HG02642 (cell line): ENCODE measurements at regions not wholly inside any gene's neighbourhood (a gene's known extent, or its start where the extent isn't known, plus 50 kb on each side); places are given as distances from the start of the nearest gene placed in this dataset.

Experiments
- ATAC-seq: cut with Tn5 transposase; IDR thresholded peaks from one replicate; pipeline ENCODE4 v1.9.1; 2021; ENCODE audit warnings: mild to moderate bottlenecking; ENCODE audit not compliant: unreplicated experiment, poor library complexity

- ATAC-seq: peak; percentile 98
These were observed 157.6 kb downstream of the HERPUD2 start for GRCh38 chr7:35537067-35538023.

GRCh38 chr7:35536396-35536826 lies 158.5 kb downstream of the HERPUD2 start:
- ATAC-seq: no peak

GRCh38 chr7:35533902-35534301 lies 161.0 kb downstream of the HERPUD2 start:
- no peak for ATAC-seq

- no peak for ATAC-seq
These were observed 164.5 kb downstream of the HERPUD2 start for GRCh38 chr7:35530124-35531109.

GRCh38 chr7:35529713-35530112 lies 165.2 kb downstream of the HERPUD2 start:
- ATAC-seq: no peak

GRCh38 chr7:35528381-35528977 lies 166.5 kb downstream of the HERPUD2 start:
- ATAC-seq: no peak

GRCh38 chr7:35526645-35527044 lies 168.3 kb downstream of the HERPUD2 start:
- ATAC-seq: no peak

GRCh38 chr7:35524112-35524804 lies 170.7 kb downstream of the HERPUD2 start:
- ATAC-seq: no peak

GRCh38 chr7:35523292-35523691 lies 171.6 kb downstream of the HERPUD2 start:
- ATAC-seq: no peak

- no peak for ATAC-seq
These were observed 172.2 kb downstream of the HERPUD2 start for GRCh38 chr7:35522697-35523096.

- ATAC-seq: no peak
These were observed 173.0 kb downstream of the HERPUD2 start for GRCh38 chr7:35521941-35522340.

GRCh38 chr7:35520810-35521625 lies 173.9 kb downstream of the HERPUD2 start:
- no peak for ATAC-seq

- peak; percentile 80 for ATAC-seq
These were observed 174.7 kb downstream of the HERPUD2 start for GRCh38 chr7:35519971-35520809.

- no peak for ATAC-seq
These were observed 176.2 kb downstream of the HERPUD2 start for GRCh38 chr7:35518767-35519166.

GRCh38 chr7:35516498-35516897 lies 178.4 kb downstream of the HERPUD2 start:
- ATAC-seq: no peak

GRCh38 chr7:35513828-35514227 lies 181.1 kb downstream of the HERPUD2 start:
- no peak for ATAC-seq

GRCh38 chr7:35513195-35513594 lies 181.7 kb downstream of the HERPUD2 start:
- no peak for ATAC-seq

GRCh38 chr7:35512716-35513115 lies 182.2 kb downstream of the HERPUD2 start:
- no peak for ATAC-seq
